Astrocyte of the cerebellum (primary cell): ENCODE measurements at regions not wholly inside any gene's neighbourhood (a gene's known extent, or its start where the extent isn't known, plus 50 kb on each side); places are given as distances from the start of the nearest gene placed in this dataset.

Experiments
- DNase-seq: peaks from one replicate; pipeline ENCODE4 v3.0.0-alpha.2; 2011; ENCODE audit warnings: low read depth
- H3K4me3 ChIP-seq: 2 replicates; pipeline ENCODE4 v1.5.1; 2011; ENCODE audit warnings: mild to moderate bottlenecking, low read depth, low read length, moderate library complexity
- in situ Hi-C: cut with HindIII; loops from 2 replicates; pipeline ENCODE4 v1.10.0; 2017; ENCODE audit warnings: low sequenced_read_pairs
- TF ChIP-seq, protein P1 (sequence below): IDR thresholded peaks from 2 replicates; pipeline ENCODE4 v1.5.1; 2012; ENCODE audit warnings: low read length, low read depth, moderate library complexity, mild to moderate bottlenecking; ENCODE audit errors: missing control alignments

DNA sequence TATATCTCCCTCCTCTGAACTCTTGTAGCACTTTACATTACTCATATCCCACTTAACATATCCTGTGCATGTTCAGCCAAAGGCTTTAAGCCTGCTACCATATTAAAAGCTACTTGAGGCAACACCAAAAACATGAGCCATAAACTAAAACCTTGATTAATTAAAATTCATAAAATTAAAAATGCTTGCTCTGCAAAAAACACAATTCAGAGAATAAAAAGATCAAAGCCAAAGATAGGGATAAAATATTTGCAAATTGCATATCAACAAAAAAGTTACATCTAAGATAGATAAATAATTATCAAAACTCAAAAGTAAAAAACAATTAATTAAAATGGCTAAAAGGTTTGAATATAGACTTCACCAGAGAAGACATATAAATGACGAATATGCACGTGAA is 495.4 kb upstream of the PIK3C3 start:
- no peak for DNase-seq
- in situ Hi-C loops = no loop called here
- TF ChIP-seq, protein P1, sequence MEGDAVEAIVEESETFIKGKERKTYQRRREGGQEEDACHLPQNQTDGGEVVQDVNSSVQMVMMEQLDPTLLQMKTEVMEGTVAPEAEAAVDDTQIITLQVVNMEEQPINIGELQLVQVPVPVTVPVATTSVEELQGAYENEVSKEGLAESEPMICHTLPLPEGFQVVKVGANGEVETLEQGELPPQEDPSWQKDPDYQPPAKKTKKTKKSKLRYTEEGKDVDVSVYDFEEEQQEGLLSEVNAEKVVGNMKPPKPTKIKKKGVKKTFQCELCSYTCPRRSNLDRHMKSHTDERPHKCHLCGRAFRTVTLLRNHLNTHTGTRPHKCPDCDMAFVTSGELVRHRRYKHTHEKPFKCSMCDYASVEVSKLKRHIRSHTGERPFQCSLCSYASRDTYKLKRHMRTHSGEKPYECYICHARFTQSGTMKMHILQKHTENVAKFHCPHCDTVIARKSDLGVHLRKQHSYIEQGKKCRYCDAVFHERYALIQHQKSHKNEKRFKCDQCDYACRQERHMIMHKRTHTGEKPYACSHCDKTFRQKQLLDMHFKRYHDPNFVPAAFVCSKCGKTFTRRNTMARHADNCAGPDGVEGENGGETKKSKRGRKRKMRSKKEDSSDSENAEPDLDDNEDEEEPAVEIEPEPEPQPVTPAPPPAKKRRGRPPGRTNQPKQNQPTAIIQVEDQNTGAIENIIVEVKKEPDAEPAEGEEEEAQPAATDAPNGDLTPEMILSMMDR = no peak
- no peak overlapping the region for H3K4me3 ChIP-seq

DNA sequence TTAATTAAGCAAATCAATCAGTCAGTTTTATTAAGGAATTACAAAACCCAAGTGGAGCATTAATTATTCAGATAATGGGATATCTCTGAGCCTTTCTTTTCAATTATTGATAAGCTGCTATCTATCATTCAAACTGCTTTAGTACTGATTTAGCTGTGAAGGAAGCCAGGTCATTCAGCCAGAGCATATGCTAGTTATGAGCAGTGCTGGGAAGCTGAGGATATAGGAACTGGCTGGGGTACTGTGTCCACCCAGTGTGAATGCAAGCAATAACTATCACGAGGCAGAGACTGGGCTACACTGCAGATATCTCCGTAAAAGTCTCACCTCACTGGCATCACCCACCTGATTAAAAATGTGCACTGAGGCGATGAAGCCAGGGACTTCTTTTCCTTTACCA is 496.7 kb upstream of the PIK3C3 start:
- in situ Hi-C loops = no loop called here
- TF ChIP-seq, protein P1 = no peak
- DNase-seq = no peak
- H3K4me3 ChIP-seq = no peak overlapping the region

DNA sequence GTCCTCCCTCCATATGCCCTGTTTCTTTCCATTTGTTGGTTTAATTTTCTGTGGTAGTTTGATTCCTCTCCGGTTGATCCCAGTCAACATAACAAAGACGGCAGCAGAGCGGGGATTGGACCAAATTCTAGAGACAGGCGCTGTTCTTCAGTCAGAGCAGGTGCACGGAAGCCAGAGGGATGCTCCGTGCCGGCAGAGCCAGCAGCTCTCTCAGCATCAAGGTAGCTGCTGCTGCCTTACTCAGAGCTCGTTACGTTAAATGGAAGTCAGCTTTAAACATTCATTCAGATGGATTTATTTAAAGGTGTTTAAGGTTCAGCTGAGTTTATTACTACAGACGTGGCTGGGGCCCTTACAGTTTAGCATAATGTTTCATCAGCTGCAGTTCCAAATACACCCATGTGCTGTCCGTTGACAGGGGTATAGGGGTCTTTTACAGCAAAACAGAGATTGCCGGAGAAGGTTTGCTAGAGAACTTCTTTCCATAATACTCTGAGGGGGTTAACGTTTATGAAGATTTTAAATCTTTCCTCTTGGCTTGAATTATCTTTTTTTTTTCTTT is 497.2 kb upstream of the PIK3C3 start:
- TF ChIP-seq, protein P1 = no peak
- H3K4me3 ChIP-seq = no peak overlapping the region
- DNase-seq = no peak
- in situ Hi-C loops = no loop called here

DNA sequence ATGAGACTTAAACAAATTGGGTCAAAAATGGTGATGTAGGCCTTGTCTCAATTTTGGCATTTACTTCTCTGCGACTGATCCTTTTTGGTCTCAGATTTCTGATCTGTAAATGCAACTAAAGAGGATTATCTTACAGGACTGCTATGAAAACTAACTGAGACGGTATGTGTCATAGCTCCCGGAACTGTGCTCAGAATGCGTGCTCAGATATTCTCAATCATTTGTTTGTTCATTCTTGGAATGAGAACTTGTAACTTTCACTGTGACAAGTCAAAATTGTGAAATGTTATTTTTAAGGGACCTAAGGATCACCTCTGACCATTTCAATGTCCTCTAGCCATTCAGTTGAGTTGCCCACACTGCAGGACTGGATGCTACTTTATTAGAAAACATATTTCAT is 498.2 kb upstream of the PIK3C3 start:
- in situ Hi-C loops = no loop called here
- TF ChIP-seq, protein P1 = no peak
- no peak overlapping the region for H3K4me3 ChIP-seq
- no peak for DNase-seq

DNA sequence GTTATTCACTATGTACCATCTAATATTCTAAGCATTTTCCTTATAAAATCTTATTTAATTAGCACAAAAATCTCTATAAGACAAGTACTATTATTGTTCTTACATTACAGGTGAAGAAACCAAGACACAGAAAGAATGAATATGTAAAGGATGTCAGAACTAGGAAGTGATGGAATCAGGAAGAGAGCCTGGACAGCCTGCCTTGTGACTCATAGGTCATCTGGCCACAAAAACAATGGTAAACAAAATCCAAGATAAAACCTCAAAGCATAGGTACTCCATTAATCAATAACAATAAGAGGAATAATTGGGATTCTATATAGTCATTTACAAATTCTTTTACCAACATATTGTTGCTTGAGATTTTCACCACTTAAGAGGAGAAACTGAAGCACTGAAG is 505.4 kb upstream of the PIK3C3 start:
- in situ Hi-C loops = no loop called here
- no peak for DNase-seq
- TF ChIP-seq, protein P1 = no peak

DNA sequence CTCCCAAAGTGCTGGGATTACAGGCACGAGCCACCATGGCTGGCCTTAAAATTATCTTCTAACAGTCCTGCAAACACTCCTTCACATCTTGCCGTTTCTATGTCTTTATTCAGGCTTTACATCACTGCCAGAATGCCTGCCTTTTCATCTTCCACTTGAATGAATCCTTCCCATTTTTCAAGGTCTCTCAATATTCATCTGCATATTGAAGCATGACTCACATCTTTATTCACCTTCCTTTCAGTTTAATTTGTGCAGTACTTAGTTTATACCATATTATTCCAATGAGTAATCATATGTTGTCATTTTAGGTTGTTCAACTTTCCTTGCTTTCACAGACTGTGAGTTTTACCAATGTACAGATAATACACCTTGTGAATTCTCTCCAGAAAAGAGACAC is 510.1 kb upstream of the PIK3C3 start:
- in situ Hi-C loops = no loop called here
- DNase-seq = peak; percentile 31
- TF ChIP-seq, protein P1 = no peak
- no peak overlapping the region for H3K4me3 ChIP-seq

More for the DNA sequence above, 505.4 kb upstream of the PIK3C3 start:
- no peak overlapping the region for H3K4me3 ChIP-seq
